ENCODE measurements at regions not wholly inside any gene's neighbourhood (a gene's known extent, or its start where the extent isn't known, plus 50 kb on each side); places are given as distances from the start of the nearest gene placed in this dataset.

DNA sequence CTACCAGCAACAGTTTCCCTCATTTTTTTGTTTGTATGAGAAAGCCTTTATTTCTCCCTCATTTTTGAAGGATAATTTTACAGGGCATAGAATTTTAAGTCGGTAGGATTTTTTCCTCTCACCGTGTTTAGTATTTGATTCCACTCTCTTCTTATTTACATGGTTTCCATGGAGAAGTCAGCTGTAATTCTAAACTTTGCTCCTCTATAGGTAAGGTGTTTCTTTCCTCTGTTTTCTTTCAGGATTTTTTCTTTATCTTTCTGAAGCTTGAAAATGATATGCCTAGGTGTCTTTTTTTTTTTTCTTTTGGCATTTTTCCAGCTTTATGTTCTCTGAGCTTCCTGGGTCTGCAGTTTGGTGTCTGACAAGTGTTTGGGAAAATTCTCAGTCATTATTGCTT, 75.6 kb upstream of the ETV6 start:
- Histone ChIP-seq H3K36me3 (replicated peaks) (no peaks in the 10 kb centered on the region), H3K4me3 (ENCODE audit: low read depth, low read length) (no peak overlapping the region), H3K27me3 (replicated peaks) (no peaks in the 10 kb centered on the region), H3K27ac (no peak overlapping the region)
- in situ Hi-C loops (cut with HindIII; ENCODE audit: low pct_ligation_motif_present, low sequenced_read_pairs): no loop called here
- TF ChIP-seq, protein P1, sequence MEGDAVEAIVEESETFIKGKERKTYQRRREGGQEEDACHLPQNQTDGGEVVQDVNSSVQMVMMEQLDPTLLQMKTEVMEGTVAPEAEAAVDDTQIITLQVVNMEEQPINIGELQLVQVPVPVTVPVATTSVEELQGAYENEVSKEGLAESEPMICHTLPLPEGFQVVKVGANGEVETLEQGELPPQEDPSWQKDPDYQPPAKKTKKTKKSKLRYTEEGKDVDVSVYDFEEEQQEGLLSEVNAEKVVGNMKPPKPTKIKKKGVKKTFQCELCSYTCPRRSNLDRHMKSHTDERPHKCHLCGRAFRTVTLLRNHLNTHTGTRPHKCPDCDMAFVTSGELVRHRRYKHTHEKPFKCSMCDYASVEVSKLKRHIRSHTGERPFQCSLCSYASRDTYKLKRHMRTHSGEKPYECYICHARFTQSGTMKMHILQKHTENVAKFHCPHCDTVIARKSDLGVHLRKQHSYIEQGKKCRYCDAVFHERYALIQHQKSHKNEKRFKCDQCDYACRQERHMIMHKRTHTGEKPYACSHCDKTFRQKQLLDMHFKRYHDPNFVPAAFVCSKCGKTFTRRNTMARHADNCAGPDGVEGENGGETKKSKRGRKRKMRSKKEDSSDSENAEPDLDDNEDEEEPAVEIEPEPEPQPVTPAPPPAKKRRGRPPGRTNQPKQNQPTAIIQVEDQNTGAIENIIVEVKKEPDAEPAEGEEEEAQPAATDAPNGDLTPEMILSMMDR (IDR thresholded peaks at IDR 0.05; ENCODE audit: low read depth, low read length, missing control alignments): no peak
- no peak for DNase-seq

DNA sequence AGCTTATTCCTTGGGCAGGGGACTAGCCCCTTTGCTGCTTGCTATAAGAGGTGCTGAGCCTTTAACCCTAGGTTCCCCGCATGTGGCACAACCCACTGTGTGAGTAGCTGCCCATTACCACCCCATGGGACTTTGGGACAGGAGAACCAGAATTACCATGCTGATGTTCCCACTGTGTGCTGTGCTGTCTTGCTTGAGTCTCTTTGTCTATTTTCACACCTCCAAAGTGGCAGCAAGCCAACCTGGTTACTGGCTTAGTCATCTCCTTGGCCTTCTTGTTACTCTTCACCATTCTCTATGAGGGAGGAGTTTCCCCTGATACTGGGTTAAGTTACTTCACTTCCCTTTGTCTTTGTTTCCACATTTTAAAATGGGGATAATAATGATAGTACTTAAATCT, 73.4 kb upstream of the ETV6 start:
- no peaks in the 10 kb centered on the region for H3K27me3 ChIP-seq (replicated peaks)
- in situ Hi-C loops (cut with HindIII; ENCODE audit: low pct_ligation_motif_present, low sequenced_read_pairs): no loop called here
- H3K4me3 ChIP-seq (ENCODE audit: low read depth, low read length): no peak overlapping the region
- no peaks in the 10 kb centered on the region for H3K36me3 ChIP-seq (replicated peaks)
- H3K27ac ChIP-seq: no peak overlapping the region
- TF ChIP-seq, protein P1 (IDR thresholded peaks at IDR 0.05; ENCODE audit: low read depth, low read length, missing control alignments): no peak
- DNase-seq: peak; percentile 79

DNA sequence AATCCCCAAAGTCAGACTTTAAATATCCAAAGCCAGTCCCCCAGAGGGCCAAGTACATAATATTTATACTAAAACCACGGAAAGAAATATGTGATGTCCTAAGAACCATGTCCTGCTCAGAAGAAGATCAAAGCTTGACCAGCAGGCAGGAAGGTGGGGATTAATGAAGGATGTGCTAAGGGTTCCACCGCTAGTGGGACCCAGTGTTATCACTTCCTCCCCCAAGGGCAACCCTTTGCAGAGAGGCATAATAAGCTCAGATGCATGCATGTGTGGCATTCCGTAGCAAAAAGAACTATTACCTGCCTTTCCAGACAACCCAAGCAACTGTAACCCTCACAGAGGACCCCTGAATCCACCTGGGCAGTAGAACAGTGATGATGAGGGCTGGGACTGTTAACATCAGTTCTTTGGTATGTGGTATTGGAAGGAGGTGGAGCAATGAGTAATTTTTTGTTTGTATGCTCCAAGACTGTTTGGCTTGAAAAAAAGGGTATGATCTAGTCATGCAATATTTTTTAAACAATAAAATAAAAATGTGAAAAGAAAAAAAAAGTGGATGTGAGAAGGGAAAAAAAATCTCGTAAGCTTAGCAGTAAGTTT, 71.7 kb upstream of the ETV6 start:
- in situ Hi-C loops (cut with HindIII; ENCODE audit: low pct_ligation_motif_present, low sequenced_read_pairs): no loop called here
- H3K27me3 ChIP-seq (replicated peaks): no peaks in the 10 kb centered on the region
- no peak for DNase-seq
- H3K27ac ChIP-seq: no peak overlapping the region
- H3K36me3 ChIP-seq (replicated peaks): no peaks in the 10 kb centered on the region
- TF ChIP-seq, protein P1 (IDR thresholded peaks at IDR 0.05; ENCODE audit: low read depth, low read length, missing control alignments): no peak
- H3K4me3 ChIP-seq (ENCODE audit: low read depth, low read length): no peak overlapping the region

DNA sequence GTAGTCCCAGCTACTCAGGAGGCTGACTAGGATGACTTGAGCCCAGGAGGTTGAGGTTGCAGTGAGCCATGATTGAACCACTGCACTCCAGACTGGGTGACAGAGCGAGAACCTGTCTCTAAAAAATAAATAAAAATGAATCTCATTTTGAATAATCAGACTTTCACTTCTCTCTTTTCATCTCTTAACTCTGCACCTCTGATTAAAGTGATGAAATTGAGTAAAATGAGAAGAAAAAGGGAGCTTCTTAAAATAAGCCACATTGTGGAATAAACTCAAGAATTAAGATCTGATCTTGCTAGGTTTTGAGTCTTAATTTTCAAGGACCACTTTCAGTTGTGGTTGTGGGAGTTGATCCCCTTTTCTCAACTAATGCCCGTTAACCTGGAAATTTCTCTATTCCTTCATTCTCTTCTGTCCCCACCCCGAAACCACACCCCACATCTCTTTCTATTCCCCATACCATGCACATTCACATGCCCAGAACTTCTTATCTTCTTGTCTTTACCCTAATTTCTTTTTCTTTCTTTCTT, 70.9 kb upstream of the ETV6 start:
- DNase-seq: no peak
- Histone ChIP-seq H3K27me3 (replicated peaks) (no peaks in the 10 kb centered on the region), H3K36me3 (replicated peaks) (no peaks in the 10 kb centered on the region), H3K27ac (no peak overlapping the region), H3K4me3 (ENCODE audit: low read depth, low read length) (no peak overlapping the region)
- in situ Hi-C loops (cut with HindIII; ENCODE audit: low pct_ligation_motif_present, low sequenced_read_pairs): no loop called here
- TF ChIP-seq, protein P1 (IDR thresholded peaks at IDR 0.05; ENCODE audit: low read depth, low read length, missing control alignments): no peak

DNA sequence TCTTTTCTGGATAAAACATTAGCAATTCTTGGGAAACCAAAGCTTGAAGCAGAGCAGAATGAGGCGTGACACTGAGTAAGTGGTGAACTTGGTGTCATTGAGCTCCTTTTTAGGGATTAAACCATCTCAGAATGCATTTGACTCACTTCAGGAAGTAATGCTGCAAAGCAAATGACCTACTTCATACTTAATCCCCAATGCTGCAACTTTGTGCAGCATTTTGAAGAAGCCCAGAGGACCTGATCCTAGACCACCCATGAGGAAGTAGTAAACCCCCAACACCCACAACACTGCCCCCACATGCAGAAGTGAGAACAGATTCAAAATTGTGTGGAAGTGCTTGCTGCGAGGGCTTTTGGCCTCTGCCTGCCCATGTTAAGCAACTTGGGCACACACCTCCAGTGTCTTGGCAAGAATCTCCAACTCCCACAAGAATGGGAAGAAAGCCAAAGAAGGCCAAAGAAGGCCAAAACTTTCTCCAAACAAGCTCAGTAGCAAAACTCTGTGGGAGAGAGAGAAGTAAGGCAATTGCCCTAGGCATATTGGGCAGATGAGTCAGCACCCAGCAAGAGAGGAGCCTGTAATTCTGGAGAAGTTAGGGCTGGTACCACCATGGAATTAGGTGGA, 69.2 kb upstream of the ETV6 start:
- TF ChIP-seq, protein P1 (IDR thresholded peaks at IDR 0.05; ENCODE audit: low read depth, low read length, missing control alignments): no peak
- Histone ChIP-seq H3K36me3 (replicated peaks) (no peaks in the 10 kb centered on the region), H3K27me3 (replicated peaks) (no peaks in the 10 kb centered on the region), H3K4me3 (ENCODE audit: low read depth, low read length) (no peak overlapping the region), H3K27ac (no peak overlapping the region)
- in situ Hi-C loops (cut with HindIII; ENCODE audit: low pct_ligation_motif_present, low sequenced_read_pairs): no loop called here
- peak; percentile 39 for DNase-seq

Data from brain microvascular endothelial cell (primary cell).